Ishikawa (cell line): ENCODE measurements at regions not wholly inside any gene's neighbourhood (a gene's known extent, or its start where the extent isn't known, plus 50 kb on each side); places are given as distances from the start of the nearest gene placed in this dataset.

Experiments used
- CEBPB ChIP-seq: IDR thresholded peaks from 2 replicates; pipeline ENCODE4 v1.6.1; 2012
- CREB1 ChIP-seq: IDR thresholded peaks from 2 replicates; pipeline ENCODE4 v1.6.1; 2012; ENCODE audit warnings: low read depth
- EGR1 ChIP-seq: IDR thresholded peaks from 2 replicates; pipeline ENCODE4 v1.6.1; 2012
- EP300 ChIP-seq: IDR thresholded peaks from 2 replicates; pipeline ENCODE4 v1.6.1; 2012; ENCODE audit warnings: borderline replicate concordance
- FOXM1 ChIP-seq: IDR thresholded peaks from 2 replicates; pipeline ENCODE4 v1.6.1; 2012; ENCODE audit warnings: low read depth, borderline replicate concordance
- MAX ChIP-seq: IDR thresholded peaks from 2 replicates; pipeline ENCODE4 v1.6.1; 2012
- NFIC ChIP-seq: IDR thresholded peaks from 2 replicates; pipeline ENCODE4 v1.6.1; 2012
- RAD21 ChIP-seq: IDR thresholded peaks from 2 replicates; pipeline ENCODE4 v1.6.1; 2012; ENCODE audit warnings: low read depth
- REST ChIP-seq: IDR thresholded peaks from 2 replicates; pipeline ENCODE4 v1.6.1; 2012; ENCODE audit warnings: low read depth, mild to moderate bottlenecking
- TAF1 ChIP-seq: IDR thresholded peaks from 2 replicates; pipeline ENCODE4 v1.6.1; 2012; ENCODE audit warnings: low read depth, mild to moderate bottlenecking
- TCF12 ChIP-seq: IDR thresholded peaks from 2 replicates; pipeline ENCODE4 v1.6.1; 2012; ENCODE audit warnings: low read depth
- TEAD4 ChIP-seq: IDR thresholded peaks from 2 replicates; pipeline ENCODE4 v1.6.1; 2012
- USF1 ChIP-seq: IDR thresholded peaks from 2 replicates; pipeline ENCODE4 v1.6.1; 2012
- YY1 ChIP-seq: IDR thresholded peaks from 2 replicates; pipeline ENCODE4 v1.6.1; 2012; ENCODE audit warnings: low read depth
- ZBTB7A ChIP-seq: IDR thresholded peaks from 2 replicates; pipeline ENCODE4 v1.6.1; 2012; ENCODE audit warnings: low read depth

GRCh38 chr5:51018423-51018822 lies 352.0 kb downstream of the PARP8 start:
- TF ChIP-seq RAD21 (no peak), YY1 (no peak), EGR1 (no peak)

DNA sequence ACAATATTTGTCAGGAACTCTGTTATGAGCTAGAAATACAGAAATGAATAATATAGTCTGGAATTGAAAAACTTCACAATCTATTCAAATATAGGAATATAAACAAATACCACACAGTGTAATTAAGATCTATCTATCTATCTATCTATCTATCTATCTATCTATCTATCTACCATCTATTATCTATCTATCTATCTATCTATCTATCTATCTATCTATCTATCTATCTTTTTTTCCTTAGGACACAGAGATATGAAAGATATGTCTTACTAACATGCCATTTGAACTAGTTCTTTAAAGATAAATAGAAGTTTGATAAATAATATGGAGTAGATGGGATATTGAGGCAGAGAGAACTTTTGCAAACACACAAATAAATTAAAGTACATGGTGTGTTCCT lies 357.8 kb downstream of the PARP8 start:
- TF ChIP-seq FOXM1 (no peak), CREB1 (no peak), MAX (no peak), TEAD4 (no peak), RAD21 (no peak), CEBPB (no peak), NFIC (no peak), EGR1 (no peak), TCF12 (no peak), TAF1 (no peak), YY1 (no peak), EP300 (no peak), REST (no peak), USF1 (no peak), ZBTB7A (no peak)

DNA sequence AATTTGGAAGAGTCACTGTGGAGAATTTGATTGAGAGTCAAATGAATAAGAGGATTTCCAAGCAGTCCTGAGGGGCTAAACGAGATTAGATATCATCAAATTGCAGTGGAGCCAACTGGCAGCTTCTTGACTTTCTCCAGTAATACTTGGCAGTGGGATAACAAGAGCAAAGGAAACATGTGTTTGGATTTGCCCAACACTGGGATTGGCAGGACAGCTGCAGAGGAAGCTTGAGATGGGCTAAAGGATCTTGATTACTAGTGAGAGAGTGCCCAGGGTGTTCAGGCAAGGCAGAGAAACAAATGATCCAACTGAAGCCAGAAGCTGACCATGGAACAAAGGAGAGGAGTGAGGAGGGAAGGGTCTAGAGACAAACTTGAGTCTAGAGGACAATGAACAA lies 356.0 kb upstream of the ISL1 start:
- TF ChIP-seq TCF12, result no peak
- no peak for TF ChIP-seq EP300
- TF ChIP-seq FOXM1, result no peak
- no peak for TF ChIP-seq ZBTB7A

DNA sequence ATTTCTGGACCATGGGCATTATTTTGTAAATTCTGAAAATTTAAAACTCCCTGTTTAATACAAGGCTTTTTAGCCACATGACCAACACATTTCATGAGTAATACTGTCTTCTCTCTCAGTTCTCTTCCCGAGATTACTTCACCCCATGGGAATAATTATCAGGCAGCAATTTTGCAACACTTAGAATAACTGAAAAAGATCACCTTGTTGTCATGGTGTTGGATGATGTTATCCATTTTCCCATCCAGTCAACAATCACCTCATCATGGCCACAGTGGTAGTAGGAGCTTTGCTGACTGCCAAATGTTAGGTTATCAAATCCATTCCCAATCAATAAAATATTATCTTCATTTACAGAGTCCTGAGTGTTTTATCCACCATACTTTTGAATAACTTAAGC lies 354.9 kb upstream of the ISL1 start:
- TF ChIP-seq ZBTB7A, result no peak
- no peak for TF ChIP-seq MAX
- TF ChIP-seq TEAD4, result no peak
- TF ChIP-seq NFIC, result no peak
- TF ChIP-seq RAD21, result no peak
- TF ChIP-seq REST, result no peak
- no peak for TF ChIP-seq CEBPB
- TF ChIP-seq TCF12, result no peak
- TF ChIP-seq EGR1, result no peak
- no peak for TF ChIP-seq TAF1
- no peak for TF ChIP-seq USF1

DNA sequence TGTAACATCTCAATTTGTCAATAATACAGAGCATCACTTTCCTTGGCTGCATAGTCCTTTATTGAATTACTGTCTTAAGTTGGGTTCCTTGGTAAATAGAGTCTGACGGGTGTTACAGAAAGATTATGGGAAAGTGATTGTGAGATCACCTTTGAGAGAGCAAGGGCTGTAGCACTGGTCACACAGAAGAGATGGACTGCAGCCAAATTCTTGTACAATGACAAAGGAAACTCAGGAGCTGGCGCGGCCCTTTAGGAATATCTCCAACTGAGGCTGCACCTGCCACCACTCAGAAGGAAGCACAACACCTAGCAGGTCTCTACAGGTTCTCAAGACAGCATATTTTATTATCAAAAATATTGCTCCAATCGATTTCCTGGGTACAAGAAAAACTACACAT lies 350.0 kb upstream of the ISL1 start:
- TF ChIP-seq TEAD4, result peak; percentile 28; the same call in 1 of the 2 replicates
- TF ChIP-seq NFIC, result peak; percentile 74
- TF ChIP-seq RAD21, result no peak

GRCh38 chr5:51034222-51034901 lies 348.9 kb upstream of the ISL1 start:
- TF ChIP-seq RAD21 (no peak), EP300 (no peak), EGR1 (no peak), FOXM1 (no peak), MAX (no peak), REST (no peak), CEBPB (no peak), CREB1 (no peak), TCF12 (no peak), TAF1 (no peak), NFIC (no peak), ZBTB7A (no peak), YY1 (no peak), TEAD4 (no peak), USF1 (no peak)
